ENCODE measurements at regions not wholly inside any gene's neighbourhood (a gene's known extent, or its start where the extent isn't known, plus 50 kb on each side); places are given as distances from the start of the nearest gene placed in this dataset.

GRCh38 chr2:207233731-207234130, 68.0 kb upstream of the KLF7 start:
- TF ChIP-seq POLR2AphosphoS5 (IDR thresholded peaks at IDR 0.05; ENCODE audit: low read depth, low read length) (no peak), SIN3A (IDR thresholded peaks at IDR 0.05; ENCODE audit: borderline replicate concordance, insufficient read depth, low read length) (no peak)
